GM12873 (cell line): ENCODE measurements at regions not wholly inside any gene's neighbourhood (a gene's known extent, or its start where the extent isn't known, plus 50 kb on each side); places are given as distances from the start of the nearest gene placed in this dataset.

Source experiments
- TF ChIP-seq, protein P1 (sequence below): IDR thresholded peaks from 2 replicates; pipeline ENCODE4 v1.5.1; 2012; ENCODE audit warnings: low read depth, mild to moderate bottlenecking, moderate library complexity, low read length, control low read depth; ENCODE audit not compliant: insufficient read depth; ENCODE audit errors: missing control alignments

GRCh38 chr7:79531116-79531515 is 77.6 kb upstream of the MAGI2 start:
- TF ChIP-seq, protein P1, sequence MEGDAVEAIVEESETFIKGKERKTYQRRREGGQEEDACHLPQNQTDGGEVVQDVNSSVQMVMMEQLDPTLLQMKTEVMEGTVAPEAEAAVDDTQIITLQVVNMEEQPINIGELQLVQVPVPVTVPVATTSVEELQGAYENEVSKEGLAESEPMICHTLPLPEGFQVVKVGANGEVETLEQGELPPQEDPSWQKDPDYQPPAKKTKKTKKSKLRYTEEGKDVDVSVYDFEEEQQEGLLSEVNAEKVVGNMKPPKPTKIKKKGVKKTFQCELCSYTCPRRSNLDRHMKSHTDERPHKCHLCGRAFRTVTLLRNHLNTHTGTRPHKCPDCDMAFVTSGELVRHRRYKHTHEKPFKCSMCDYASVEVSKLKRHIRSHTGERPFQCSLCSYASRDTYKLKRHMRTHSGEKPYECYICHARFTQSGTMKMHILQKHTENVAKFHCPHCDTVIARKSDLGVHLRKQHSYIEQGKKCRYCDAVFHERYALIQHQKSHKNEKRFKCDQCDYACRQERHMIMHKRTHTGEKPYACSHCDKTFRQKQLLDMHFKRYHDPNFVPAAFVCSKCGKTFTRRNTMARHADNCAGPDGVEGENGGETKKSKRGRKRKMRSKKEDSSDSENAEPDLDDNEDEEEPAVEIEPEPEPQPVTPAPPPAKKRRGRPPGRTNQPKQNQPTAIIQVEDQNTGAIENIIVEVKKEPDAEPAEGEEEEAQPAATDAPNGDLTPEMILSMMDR: no peak

GRCh38 chr7:79529881-79530235 is 76.4 kb upstream of the MAGI2 start:
- TF ChIP-seq, protein P1: no peak

- TF ChIP-seq, protein P1: no peak
Measured at GRCh38 chr7:79529214-79529880, 75.9 kb upstream of the MAGI2 start.

DNA sequence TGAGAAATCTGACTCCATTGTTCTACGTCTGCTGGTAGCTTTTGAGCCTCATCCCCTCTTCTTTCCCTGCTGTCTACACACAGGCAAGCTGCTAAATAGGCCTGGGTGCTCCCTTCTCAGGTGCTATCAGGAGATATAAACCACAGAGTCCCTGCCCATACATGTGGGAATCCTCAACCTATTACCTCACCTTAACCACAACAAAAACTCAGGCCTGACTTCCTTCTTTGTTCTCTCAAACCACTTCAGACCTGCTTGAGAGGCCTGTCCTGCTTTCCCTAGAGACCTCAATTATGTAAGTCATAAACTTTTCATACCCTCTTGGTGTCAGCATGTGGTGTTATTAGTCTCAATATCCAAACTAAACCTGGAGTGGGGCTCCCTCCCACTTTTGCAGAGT is 75.0 kb upstream of the MAGI2 start:
- TF ChIP-seq, protein P1: no peak

- TF ChIP-seq, protein P1: no peak
Measured at GRCh38 chr7:79524048-79524447, 70.6 kb upstream of the MAGI2 start.

DNA sequence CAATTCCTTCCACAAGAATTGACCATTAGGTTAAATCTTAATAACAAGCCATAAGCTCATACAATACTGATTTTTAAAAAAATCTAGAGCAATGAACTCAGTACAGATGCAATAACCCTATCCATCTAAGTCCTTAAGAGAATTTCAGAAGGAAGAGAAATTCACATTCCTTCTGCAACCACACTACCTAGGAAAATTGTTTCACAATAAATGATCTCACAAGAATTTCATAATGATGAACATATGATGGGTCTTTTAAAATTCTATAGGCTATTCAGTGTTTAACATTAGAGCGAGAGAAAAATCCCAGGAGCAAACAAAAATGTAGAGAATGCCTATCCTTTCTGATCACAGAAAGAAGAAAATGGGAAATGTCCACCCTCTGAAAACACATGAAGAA is 70.0 kb upstream of the MAGI2 start:
- TF ChIP-seq, protein P1: no peak

DNA sequence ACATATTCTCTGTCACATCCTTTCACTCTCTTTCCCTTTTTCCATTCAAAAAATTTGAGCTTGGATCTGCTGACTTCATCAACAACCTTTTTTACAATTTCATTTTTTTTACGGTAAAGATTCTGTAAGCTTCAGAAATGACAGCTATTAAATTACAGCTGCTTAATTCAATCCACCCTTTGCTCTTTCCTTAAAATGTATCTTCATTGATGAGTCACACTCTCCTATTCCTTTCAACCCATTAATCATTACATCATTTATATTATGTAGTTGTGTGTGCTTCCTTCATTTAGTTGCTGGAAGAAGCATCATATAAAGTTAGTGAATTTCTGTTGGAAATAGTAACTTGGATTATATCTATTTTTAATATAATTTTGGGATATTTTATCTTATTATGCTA is 67.1 kb upstream of the MAGI2 start:
- TF ChIP-seq, protein P1: no peak

- TF ChIP-seq, protein P1: no peak
Measured at GRCh38 chr7:79515358-79515757, 61.9 kb upstream of the MAGI2 start.
